ENCODE measurements at regions not wholly inside any gene's neighbourhood (a gene's known extent, or its start where the extent isn't known, plus 50 kb on each side); places are given as distances from the start of the nearest gene placed in this dataset.

GRCh38 chr13:38135592-38135991 lies 214.1 kb upstream of the UFM1 start:
- CTCF ChIA-PET = no interaction called here
- Histone ChIP-seq H3K9me3 (ENCODE audit: control insufficient read depth, insufficient read depth, low read length) (no peaks in the 10 kb centered on the region), H3K4me3 (ENCODE audit: low read depth, low read length) (no peak overlapping the region), H3K27ac (ENCODE audit: low read depth, low read length) (no peak overlapping the region), H3K27me3 (ENCODE audit: control insufficient read depth, insufficient read depth, low read length) (no peaks in the 10 kb centered on the region)
- no peak for TF ChIP-seq CTCF (IDR thresholded peaks at IDR 0.05; ENCODE audit: low read depth, low read length)
- DNase-seq (ENCODE audit: low read depth, low spot score) = no peak
- POLR2A ChIA-PET = no interaction called here

- POLR2A ChIA-PET = no interaction called here
- no peak for DNase-seq (ENCODE audit: low read depth, low spot score)
- Histone ChIP-seq H3K27ac (ENCODE audit: low read depth, low read length) (no peak overlapping the region), H3K9me3 (ENCODE audit: control insufficient read depth, insufficient read depth, low read length) (no peaks in the 10 kb centered on the region), H3K4me3 (ENCODE audit: low read depth, low read length) (no peak overlapping the region), H3K27me3 (ENCODE audit: control insufficient read depth, insufficient read depth, low read length) (no peaks in the 10 kb centered on the region)
- CTCF ChIA-PET = no interaction called here
- no peak for TF ChIP-seq CTCF (IDR thresholded peaks at IDR 0.05; ENCODE audit: low read depth, low read length)
Measured at GRCh38 chr13:38121267-38121666, 228.4 kb upstream of the UFM1 start.

- TF ChIP-seq CTCF (IDR thresholded peaks at IDR 0.05; ENCODE audit: low read depth, low read length) = no peak
- no peak for DNase-seq (ENCODE audit: low read depth, low spot score)
- POLR2A ChIA-PET = no interaction called here
- no peak overlapping the region for H3K27ac ChIP-seq (ENCODE audit: low read depth, low read length)
- no peaks in the 10 kb centered on the region for H3K9me3 ChIP-seq (ENCODE audit: control insufficient read depth, insufficient read depth, low read length)
- no peak overlapping the region for H3K4me3 ChIP-seq (ENCODE audit: low read depth, low read length)
- CTCF ChIA-PET = no interaction called here
- H3K27me3 ChIP-seq (ENCODE audit: control insufficient read depth, insufficient read depth, low read length) = no peaks in the 10 kb centered on the region
Measured at GRCh38 chr13:38103851-38104250, 234.3 kb upstream of the TRPC4 start.

- H3K4me3 ChIP-seq (ENCODE audit: low read depth, low read length) = no peak overlapping the region
- no peaks in the 10 kb centered on the region for H3K27me3 ChIP-seq (ENCODE audit: control insufficient read depth, insufficient read depth, low read length)
- TF ChIP-seq CTCF (IDR thresholded peaks at IDR 0.05; ENCODE audit: low read depth, low read length) = no peak
- H3K9me3 ChIP-seq (ENCODE audit: control insufficient read depth, insufficient read depth, low read length) = no peaks in the 10 kb centered on the region
- no peak for DNase-seq (ENCODE audit: low read depth, low spot score)
- CTCF ChIA-PET = no interaction called here
- H3K27ac ChIP-seq (ENCODE audit: low read depth, low read length) = no peak overlapping the region
- POLR2A ChIA-PET = no interaction called here
Measured at GRCh38 chr13:38099751-38100150, 230.2 kb upstream of the TRPC4 start.

- Histone ChIP-seq H3K27me3 (ENCODE audit: control insufficient read depth, insufficient read depth, low read length) (no peaks in the 10 kb centered on the region), H3K27ac (ENCODE audit: low read depth, low read length) (no peak overlapping the region), H3K4me3 (ENCODE audit: low read depth, low read length) (no peak overlapping the region), H3K9me3 (ENCODE audit: control insufficient read depth, insufficient read depth, low read length) (no peaks in the 10 kb centered on the region)
- CTCF ChIA-PET = no interaction called here
- POLR2A ChIA-PET = no interaction called here
- no peak for DNase-seq (ENCODE audit: low read depth, low spot score)
- TF ChIP-seq CTCF (IDR thresholded peaks at IDR 0.05; ENCODE audit: low read depth, low read length) = no peak
Measured at GRCh38 chr13:38093425-38093824, 223.9 kb upstream of the TRPC4 start.
